Breast epithelium (tissue), 4 donors: ENCODE measurements at regions not wholly inside any gene's neighbourhood (a gene's known extent, or its start where the extent isn't known, plus 50 kb on each side); places are given as distances from the start of the nearest gene placed in this dataset.

Experiments used
- DNase-seq, 2 donors: peaks; one replicate each; pipeline ENCODE4 v3.0.0-alpha.2; 2019; ENCODE audit warnings: low spot score in 2 of 2
- H3K27ac ChIP-seq, 2 donors: fragments of 200-600 bp; sonication (generic) in 1 of 2; one replicate each; pipeline ENCODE4 v1.5.1; 2016 to 2019; ENCODE audit warnings: mild to moderate bottlenecking in 1 of 2
- H3K27me3 ChIP-seq, 2 donors: fragments of 200-600 bp; sonication (generic) in 1 of 2; one replicate each; pipeline versions ENCODE4 v1.5.1 to v1.6.0; 2017 to 2019; ENCODE audit warnings: control low read depth in 1 of 2, mild to moderate bottlenecking in 1 of 2
- H3K36me3 ChIP-seq: fragments of 200-600 bp; one replicate; pipeline ENCODE4 v1.5.1; 2019
- H3K4me1 ChIP-seq, 2 donors: fragments of 200-600 bp; sonication (generic); one replicate each; pipeline ENCODE4 v1.5.1; 2016 to 2019; ENCODE audit warnings: control low read depth in 1 of 2
- H3K4me3 ChIP-seq, 3 donors: fragments of 200-600 bp; sonication (generic); 1 replicate in 2 of 3; 2 replicates in 1 of 3; pipeline ENCODE4 v1.5.1; 2016 to 2019; ENCODE audit warnings: mild to moderate bottlenecking in 3 of 3, moderate library complexity in 2 of 3
- H3K9me3 ChIP-seq, 2 donors: fragments of 200-600 bp; sonication (generic) in 1 of 2; one replicate each; pipeline ENCODE4 v1.5.1; 2016 to 2019; ENCODE audit warnings: control low read depth in 1 of 2
- CTCF ChIP-seq, 3 donors: fragments of 450-650 bp; IDR thresholded peaks; one replicate each; pipeline ENCODE4 v1.5.1; 2016 to 2017; ENCODE audit warnings: antibody characterized with exemption in 3 of 3, mild to moderate bottlenecking in 3 of 3, moderate library complexity in 3 of 3
- POLR2A ChIP-seq: fragments of 450-650 bp; IDR thresholded peaks from one replicate; pipeline ENCODE4 v1.6.1; 2016; ENCODE audit warnings: antibody characterized with exemption, mild to moderate bottlenecking, moderate library complexity
- POLR2AphosphoS5 ChIP-seq, 3 donors: sonication (generic); formaldehyde crosslinking; IDR thresholded peaks; one replicate each; pipeline ENCODE4 v1.6.1; 2017; ENCODE audit warnings: antibody characterized with exemption in 3 of 3
- intact Hi-C: fragments of 100-400 bp; cut with DNase I; formaldehyde crosslinking; loops from one replicate; pipeline ENCODE4 v1.15.1; 2023; ENCODE audit warnings: low total_unique reads

GRCh38 chr10:33100781-33101391, 142.9 kb upstream of the ITGB1 start:
- intact Hi-C loops: no loop called here
- Histone ChIP-seq H3K4me1 (no peaks in the 10 kb centered on the region), H3K27ac (no peak overlapping the region), H3K9me3 (no peaks in the 10 kb centered on the region), H3K27me3 (no peaks in the 10 kb centered on the region), H3K4me3 (no peak overlapping the region), H3K36me3 (no peaks in the 10 kb centered on the region)
- DNase-seq: no peak
- TF ChIP-seq CTCF (IDR thresholded peaks at IDR 0.05): no peak
- TF ChIP-seq POLR2A: no peak
- TF ChIP-seq POLR2AphosphoS5 (IDR thresholded peaks at IDR 0.05): no peak

- TF ChIP-seq POLR2AphosphoS5 (IDR thresholded peaks at IDR 0.05) (no peak), CTCF (IDR thresholded peaks at IDR 0.05) (no peak), POLR2A (no peak)
These were observed 141.7 kb upstream of the ITGB1 start for GRCh38 chr10:33099748-33100147.

GRCh38 chr10:33098951-33099663, 141.1 kb upstream of the ITGB1 start:
- Histone ChIP-seq H3K4me1 (no peaks in the 10 kb centered on the region), H3K4me3 (no peak overlapping the region), H3K27ac (no peak overlapping the region), H3K36me3 (no peaks in the 10 kb centered on the region), H3K27me3 (no peaks in the 10 kb centered on the region), H3K9me3 (peaks cover 0 to 10% of the 10 kb centered on the region in 2 donors)
- TF ChIP-seq POLR2A (no peak), POLR2AphosphoS5 (IDR thresholded peaks at IDR 0.05) (no peak), CTCF (IDR thresholded peaks at IDR 0.05) (no peak)
- DNase-seq: no peak
- intact Hi-C loops: no loop called here

More at GRCh38 chr10:33099748-33100147, 141.7 kb upstream of the ITGB1 start:
- Histone ChIP-seq H3K4me3 (no peak overlapping the region), H3K27me3 (no peaks in the 10 kb centered on the region), H3K27ac (no peak overlapping the region), H3K36me3 (no peaks in the 10 kb centered on the region), H3K9me3 (peaks cover 0 to 5% of the 10 kb centered on the region in 2 donors), H3K4me1 (no peaks in the 10 kb centered on the region)
- intact Hi-C loops: no loop called here
- no peak for DNase-seq

GRCh38 chr10:33095867-33096815, 138.1 kb upstream of the ITGB1 start:
- no peak overlapping the region for H3K27ac ChIP-seq
- no peaks in the 10 kb centered on the region for H3K27me3 ChIP-seq
- H3K36me3 ChIP-seq: no peaks in the 10 kb centered on the region
- DNase-seq: no peak
- H3K4me1 ChIP-seq: no peaks in the 10 kb centered on the region
- TF ChIP-seq POLR2A (no peak), CTCF (IDR thresholded peaks at IDR 0.05) (no peak), POLR2AphosphoS5 (IDR thresholded peaks at IDR 0.05) (no peak)
- H3K9me3 ChIP-seq: peaks cover 0 to 10% of the 10 kb centered on the region in 2 donors
- H3K4me3 ChIP-seq: no peak overlapping the region
- intact Hi-C loops: no loop called here
